Effector memory CD8-positive, alpha-beta T cell (primary cell): ENCODE measurements at regions not wholly inside any gene's neighbourhood (a gene's known extent, or its start where the extent isn't known, plus 50 kb on each side); places are given as distances from the start of the nearest gene placed in this dataset.
"Not testable (repeated sequence)": the region's sequence is repeated elsewhere in the genome, so short reads cannot be mapped to it uniquely, and the experiment has no call there.

Experiments used
- ATAC-seq: fragments of 150-1000 bp; cut with Tn5 transposase; replicated peaks from 2 replicates; pipeline ENCODE4 v1.10.0; 2021; ENCODE audit warnings: mild to moderate bottlenecking, moderate library complexity
- DNase-seq, 3 experiments: peaks; one replicate each; pipeline ENCODE4 v3.0.0; 2021
- H3K27ac Mint-ChIP-seq, 2 donors: one replicate each; pipeline ENCODE4 v1.8.0; 2022; ENCODE audit warnings: mild to moderate bottlenecking in 2 of 2, mixed read lengths in 2 of 2, moderate library complexity in 2 of 2
- H3K27me3 Mint-ChIP-seq, 2 donors: one replicate each; pipeline ENCODE4 v1.8.0; 2022; ENCODE audit warnings: mixed read lengths in 2 of 2
- H3K36me3 Mint-ChIP-seq: one replicate; pipeline ENCODE4 v1.8.0; 2022; ENCODE audit warnings: mild to moderate bottlenecking, moderate library complexity, mixed read lengths; ENCODE audit not compliant: insufficient read depth
- H3K4me1 Mint-ChIP-seq, 2 donors: one replicate each; pipeline ENCODE4 v1.8.0; 2022; ENCODE audit warnings: low read depth in 2 of 2, mixed read lengths in 2 of 2
- H3K4me3 Mint-ChIP-seq, 2 donors: one replicate each; pipeline ENCODE4 v1.8.0; 2022; ENCODE audit warnings: mild to moderate bottlenecking in 2 of 2, mixed read lengths in 2 of 2, moderate library complexity in 2 of 2
- H3K9me3 Mint-ChIP-seq, 2 donors: one replicate each; pipeline ENCODE4 v1.8.0; 2022; ENCODE audit warnings: mixed read lengths in 2 of 2

DNA sequence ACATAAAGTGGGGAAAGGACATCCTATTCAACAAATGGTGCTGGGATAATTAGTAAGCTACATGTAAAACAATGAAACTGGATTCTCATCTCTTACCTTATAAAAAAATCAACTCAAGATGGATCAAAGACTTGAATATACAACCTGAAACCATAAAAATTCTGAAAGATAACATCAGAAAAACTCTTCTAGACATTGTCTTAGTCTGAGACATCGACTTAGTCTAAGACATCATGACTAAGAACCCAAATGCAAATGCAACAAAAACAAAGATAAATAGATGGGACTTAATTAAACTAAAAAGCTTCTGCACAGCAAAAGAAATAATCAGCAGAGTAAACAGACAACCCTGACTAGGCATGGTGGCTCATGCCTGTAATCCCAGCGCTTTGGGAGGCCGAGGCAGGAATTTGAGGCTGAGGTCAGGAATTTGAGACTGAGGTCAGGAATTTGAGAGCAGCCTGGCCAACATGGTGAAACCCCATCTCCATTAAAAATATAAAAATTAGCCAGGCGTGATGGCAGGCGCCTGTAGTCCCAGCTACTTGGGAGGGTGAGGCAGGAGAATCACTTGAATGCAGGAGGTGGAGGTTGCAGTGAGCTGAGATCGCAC, 54.8 kb upstream of the PSME4 start:
- not testable (repeated sequence) for ATAC-seq, H3K4me1 Mint-ChIP-seq, H3K27ac Mint-ChIP-seq, H3K9me3 Mint-ChIP-seq, H3K4me3 Mint-ChIP-seq, H3K36me3 Mint-ChIP-seq, H3K27me3 Mint-ChIP-seq, DNase-seq

DNA sequence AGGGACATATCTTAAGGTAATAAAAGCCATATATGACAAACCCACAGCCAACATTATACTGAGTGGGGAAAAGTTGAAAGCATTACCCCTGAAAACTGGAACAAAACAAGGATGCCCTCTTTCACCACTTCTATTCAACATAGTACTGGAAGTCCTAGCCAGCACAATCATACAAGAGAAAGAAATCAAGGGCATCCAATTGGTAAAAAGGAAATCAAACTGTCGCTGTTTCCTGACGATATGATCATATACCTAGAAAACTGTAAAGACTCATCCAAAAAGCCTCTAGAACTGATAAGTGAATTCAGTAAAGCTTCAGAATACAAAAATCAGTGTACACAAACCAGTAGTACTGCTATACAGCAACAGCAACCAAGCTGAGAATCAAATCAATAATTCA, 53.8 kb upstream of the PSME4 start:
- ATAC-seq (no peak), DNase-seq (no peak)
- Mint-ChIP-seq H3K27ac (no peak overlapping the region), H3K4me3 (no peak overlapping the region), H3K27me3 (no peaks in the 10 kb centered on the region), H3K4me1 (no peaks in the 10 kb centered on the region), H3K36me3 (no peaks in the 10 kb centered on the region), H3K9me3 (peaks cover 5 to 10% of the 10 kb centered on the region in 2 donors)

DNA sequence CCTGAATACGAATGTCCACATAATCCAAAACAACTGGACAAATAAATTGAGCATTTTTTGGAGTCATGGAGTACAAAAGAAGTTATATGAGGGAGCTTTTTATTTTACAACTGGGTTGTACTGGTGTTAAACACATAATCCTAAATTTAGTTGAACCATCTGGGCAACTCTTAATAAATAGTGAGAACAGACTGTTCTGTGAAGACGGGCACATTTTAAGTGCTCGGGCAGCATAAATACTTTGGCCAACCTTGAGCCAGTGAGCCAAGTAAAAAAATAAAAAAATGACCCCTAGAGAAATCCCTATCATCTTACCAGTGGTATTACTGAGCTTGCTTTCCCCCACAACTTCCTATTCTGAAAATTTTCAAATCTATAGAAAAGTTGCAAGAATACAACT, 50.9 kb upstream of the PSME4 start:
- Mint-ChIP-seq H3K36me3 (no peaks in the 10 kb centered on the region), H3K4me1 (no peaks in the 10 kb centered on the region), H3K9me3 (peaks cover 5 to 10% of the 10 kb centered on the region in 2 donors), H3K27ac (no peak overlapping the region), H3K27me3 (no peaks in the 10 kb centered on the region), H3K4me3 (no peak overlapping the region)
- DNase-seq (no peak), ATAC-seq (no peak)

DNA sequence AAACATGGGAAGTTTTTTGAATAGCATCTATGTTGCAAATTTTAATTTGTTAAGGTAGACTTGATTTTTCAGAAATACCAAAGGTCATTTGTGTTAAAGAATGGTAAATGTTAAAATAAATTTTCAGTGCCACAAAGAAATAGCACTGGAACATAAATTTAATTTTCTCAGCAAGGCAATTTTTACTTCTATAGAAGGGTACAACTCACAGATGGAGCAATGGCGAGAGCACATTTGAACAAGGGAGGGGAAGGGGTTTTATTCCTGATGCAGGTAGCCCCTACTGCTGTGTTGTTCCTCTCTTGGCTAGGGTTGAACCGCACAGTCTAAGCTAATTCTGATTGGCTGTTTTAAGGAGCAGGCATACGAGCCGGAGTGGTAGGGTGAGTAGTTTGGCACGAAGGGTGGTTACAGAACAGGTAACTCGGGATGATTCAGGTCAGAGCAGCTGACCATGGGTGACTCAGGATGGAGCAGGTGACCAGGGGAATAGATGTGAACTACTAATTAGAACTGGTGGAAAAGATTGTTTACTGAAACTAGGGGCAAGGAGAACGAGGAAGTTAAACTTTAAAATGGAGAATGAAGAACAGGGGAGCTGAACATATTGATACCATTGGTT, 50.1 kb upstream of the PSME4 start:
- H3K27ac Mint-ChIP-seq, result no peak overlapping the region
- no peaks in the 10 kb centered on the region for H3K36me3 Mint-ChIP-seq
- peaks cover 5 to 10% of the 10 kb centered on the region in 2 donors for H3K9me3 Mint-ChIP-seq
- no peaks in the 10 kb centered on the region for H3K27me3 Mint-ChIP-seq
- DNase-seq (no peak), ATAC-seq (no peak)
- H3K4me3 Mint-ChIP-seq, result no peak overlapping the region
- H3K4me1 Mint-ChIP-seq, result peaks cover 0 to 2% of the 10 kb centered on the region in 2 donors
